MCF 10A (cell line): ENCODE measurements at regions not wholly inside any gene's neighbourhood (a gene's known extent, or its start where the extent isn't known, plus 50 kb on each side); places are given as distances from the start of the nearest gene placed in this dataset.
"Not testable (repeated sequence)": the region's sequence is repeated elsewhere in the genome, so short reads cannot be mapped to it uniquely, and the experiment has no call there.

Experiments
- BruUV-seq: library from RNA; stranded (reverse); fragments of 400-500 nt; replicated peaks from 2 replicates; lab custom pipeline; 2021; lab: Mats Ljungman, UMichigan
- CTCF ChIA-PET: fragments of 300-600 bp; sonication (Branson Sonifier 250); formaldehyde crosslinking; extraction: SDS; loops from one replicate; lab custom pipeline; 2021; ENCODE audit warnings: antibody characterized with exemption, inconsistent platforms; lab: Yijun Ruan, JAX
- POLR2A ChIA-PET: fragments of 300-600, 350-650 bp; sonication (Branson Sonifier 250); formaldehyde crosslinking; extraction: SDS; loops from one replicate; lab custom pipeline; 2020; ENCODE audit warnings: antibody characterized with exemption, inconsistent platforms; lab: Yijun Ruan, JAX
- DNase-seq: peaks from one replicate; pipeline ENCODE4 v3.0.0-alpha.2; 2018; ENCODE audit not compliant: unreplicated experiment
- H3K27ac Mint-ChIP-seq: one replicate; pipeline ENCODE4 v1.8.0; 2022; ENCODE audit warnings: mild to moderate bottlenecking, low read depth, mixed read lengths; ENCODE audit not compliant: unreplicated experiment
- H3K27me3 Mint-ChIP-seq: one replicate; pipeline ENCODE4 v1.8.0; 2022; ENCODE audit warnings: mixed read lengths; ENCODE audit not compliant: insufficient read depth, unreplicated experiment
- H3K36me3 Mint-ChIP-seq: one replicate; pipeline ENCODE4 v1.8.0; 2022; ENCODE audit warnings: mild to moderate bottlenecking, moderate library complexity, mixed read lengths; ENCODE audit not compliant: insufficient read depth, unreplicated experiment
- H3K4me1 Mint-ChIP-seq: one replicate; pipeline ENCODE4 v1.8.0; 2022; ENCODE audit warnings: mixed read lengths; ENCODE audit not compliant: insufficient read depth, unreplicated experiment
- H3K4me3 Mint-ChIP-seq: one replicate; pipeline ENCODE4 v1.8.0; 2022; ENCODE audit warnings: mild to moderate bottlenecking, moderate library complexity, mixed read lengths; ENCODE audit not compliant: unreplicated experiment
- H3K9me3 Mint-ChIP-seq: one replicate; pipeline ENCODE4 v1.8.0; 2022; ENCODE audit warnings: mixed read lengths; ENCODE audit not compliant: unreplicated experiment
- intact Hi-C: fragments of 100-400 bp; cut with micrococcal nuclease; formaldehyde crosslinking; loops from 2 replicates; pipeline ENCODE4 v1.14.1; 2022
- TF ChIP-seq, protein P1 (sequence below): fragments of 200-600 bp; IDR thresholded peaks from one replicate; pipeline ENCODE4 v1.8.0; 2022; ENCODE audit warnings: antibody characterized with exemption, mild to moderate bottlenecking; ENCODE audit not compliant: unreplicated experiment

DNA sequence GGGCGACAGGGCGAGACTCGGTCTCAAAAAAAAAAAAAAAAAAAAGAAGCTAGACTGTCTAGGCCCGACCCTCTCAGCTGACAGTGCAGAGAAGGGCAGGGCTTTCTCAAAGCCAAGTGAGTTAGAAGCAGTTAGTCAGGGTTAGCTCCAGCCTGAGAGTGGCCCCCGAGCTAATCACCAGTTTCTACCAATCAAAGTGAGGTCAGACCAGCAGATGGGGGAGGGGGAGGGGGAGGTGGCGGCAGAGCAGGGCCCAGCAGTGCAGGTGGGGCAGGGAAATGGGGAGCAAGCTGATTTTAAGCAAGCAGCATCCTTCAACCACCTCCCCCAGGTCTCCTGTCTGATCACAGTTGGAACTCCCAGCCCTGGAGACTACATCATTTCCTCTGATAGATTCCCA, 55.3 kb upstream of the PRR5 start:
- no peak for DNase-seq
- Mint-ChIP-seq H3K4me1 (no peaks in the 10 kb centered on the region), H3K36me3 (no peaks in the 10 kb centered on the region), H3K9me3 (peaks cover 9% of the 10 kb centered on the region), H3K27ac (no peak overlapping the region), H3K4me3 (no peak overlapping the region), H3K27me3 (peaks cover 51% of the 10 kb centered on the region)
- TF ChIP-seq, protein P1, sequence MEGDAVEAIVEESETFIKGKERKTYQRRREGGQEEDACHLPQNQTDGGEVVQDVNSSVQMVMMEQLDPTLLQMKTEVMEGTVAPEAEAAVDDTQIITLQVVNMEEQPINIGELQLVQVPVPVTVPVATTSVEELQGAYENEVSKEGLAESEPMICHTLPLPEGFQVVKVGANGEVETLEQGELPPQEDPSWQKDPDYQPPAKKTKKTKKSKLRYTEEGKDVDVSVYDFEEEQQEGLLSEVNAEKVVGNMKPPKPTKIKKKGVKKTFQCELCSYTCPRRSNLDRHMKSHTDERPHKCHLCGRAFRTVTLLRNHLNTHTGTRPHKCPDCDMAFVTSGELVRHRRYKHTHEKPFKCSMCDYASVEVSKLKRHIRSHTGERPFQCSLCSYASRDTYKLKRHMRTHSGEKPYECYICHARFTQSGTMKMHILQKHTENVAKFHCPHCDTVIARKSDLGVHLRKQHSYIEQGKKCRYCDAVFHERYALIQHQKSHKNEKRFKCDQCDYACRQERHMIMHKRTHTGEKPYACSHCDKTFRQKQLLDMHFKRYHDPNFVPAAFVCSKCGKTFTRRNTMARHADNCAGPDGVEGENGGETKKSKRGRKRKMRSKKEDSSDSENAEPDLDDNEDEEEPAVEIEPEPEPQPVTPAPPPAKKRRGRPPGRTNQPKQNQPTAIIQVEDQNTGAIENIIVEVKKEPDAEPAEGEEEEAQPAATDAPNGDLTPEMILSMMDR: no peak
- intact Hi-C loops: no loop called here
- BruUV-seq: no TSS peak
- POLR2A ChIA-PET: no interaction called here
- CTCF ChIA-PET: interaction anchor here (1.1 to 1.5 kb wide), 2 partner anchors 21 to 654 kb away, joined by 3 to 7 read pairs; no protein-coding TSS in a partner anchor

DNA sequence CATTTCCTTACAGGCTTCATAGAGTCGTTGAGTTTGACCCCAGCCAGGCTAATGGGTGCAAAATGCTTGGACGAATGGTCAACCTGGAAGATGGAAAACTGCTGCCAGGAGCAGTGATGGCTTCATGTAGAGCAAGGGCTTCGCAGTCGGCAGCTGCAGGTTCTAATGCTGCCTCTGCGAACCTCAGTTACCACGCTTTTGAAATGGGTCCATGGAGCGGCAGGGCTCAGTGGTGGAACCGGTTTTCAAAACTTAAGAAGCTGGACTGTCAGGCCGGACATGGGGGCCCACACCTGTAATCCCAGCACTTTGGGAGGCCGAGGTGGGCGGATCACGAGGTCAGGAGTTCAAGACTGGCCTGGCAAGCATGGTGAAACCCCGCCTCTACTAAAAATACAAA, 55.9 kb upstream of the PRR5 start:
- intact Hi-C loops: no loop called here
- no TSS peak for BruUV-seq
- Mint-ChIP-seq H3K4me1 (no peaks in the 10 kb centered on the region), H3K27me3 (peaks cover 51% of the 10 kb centered on the region), H3K36me3 (no peaks in the 10 kb centered on the region), H3K4me3 (no peak overlapping the region), H3K9me3 (peaks cover 9% of the 10 kb centered on the region), H3K27ac (no peak overlapping the region)
- no peak for DNase-seq
- ChIA-PET POLR2A (no interaction called here), CTCF (interaction anchor here (0.6 to 1.5 kb wide), 4 partner anchors 20 to 653 kb away, joined by 3 to 7 read pairs (median 3); no protein-coding TSS in a partner anchor)
- TF ChIP-seq, protein P1: no peak

DNA sequence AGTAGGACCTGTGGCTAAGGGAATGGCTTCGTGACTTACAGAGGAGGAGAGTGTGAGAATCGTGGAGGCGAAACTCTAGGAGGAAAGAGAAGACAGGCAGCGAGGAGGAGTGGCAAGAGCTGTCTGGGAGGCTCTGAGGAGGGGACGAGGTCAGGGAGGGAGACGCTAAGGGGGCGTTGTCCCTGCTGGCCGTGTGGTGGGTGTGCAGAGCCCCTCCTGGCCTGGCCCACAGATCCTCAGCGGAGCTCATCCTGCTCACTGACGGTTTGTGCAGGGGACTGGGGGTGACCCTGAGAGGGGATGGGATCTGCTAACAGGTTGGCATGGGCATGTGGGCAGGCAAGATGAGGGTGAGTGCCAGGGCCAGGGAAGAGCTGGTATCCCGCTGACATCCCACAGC, 56.5 kb upstream of the PRR5 start:
- no peaks in the 10 kb centered on the region for H3K36me3 Mint-ChIP-seq
- H3K4me1 Mint-ChIP-seq: no peaks in the 10 kb centered on the region
- H3K27ac Mint-ChIP-seq: no peak overlapping the region
- peaks cover 9% of the 10 kb centered on the region for H3K9me3 Mint-ChIP-seq
- no TSS peak for BruUV-seq
- no peak for DNase-seq
- POLR2A ChIA-PET: no interaction called here
- CTCF ChIA-PET: interaction anchor here (0.6 kb wide), 2 partner anchors 414 to 587 kb away, joined by 3 read pairs; no protein-coding TSS in a partner anchor
- H3K27me3 Mint-ChIP-seq: peaks cover 51% of the 10 kb centered on the region
- TF ChIP-seq, protein P1: no peak
- intact Hi-C loops: no loop called here
- H3K4me3 Mint-ChIP-seq: no peak overlapping the region

DNA sequence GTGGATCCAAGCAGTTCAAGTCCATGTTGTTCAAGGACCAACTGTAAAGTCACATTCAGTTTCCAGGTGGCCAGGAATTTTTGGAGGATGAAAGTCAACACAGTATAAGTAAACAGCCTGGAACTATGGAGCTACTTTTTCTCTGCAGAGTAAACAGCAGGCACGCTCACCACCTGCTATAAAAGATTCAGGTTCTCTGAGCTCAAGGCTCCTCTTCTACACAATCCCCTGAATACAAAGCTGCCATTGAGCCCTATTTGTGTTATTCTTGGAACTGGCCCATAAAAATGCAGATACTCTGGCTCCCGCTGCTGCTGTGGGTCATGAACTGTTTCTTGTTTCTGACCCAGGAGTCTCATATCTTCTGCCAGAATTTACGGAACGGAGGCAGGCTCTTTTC, 56.9 kb upstream of the PRR5 start:
- ChIA-PET POLR2A (no interaction called here), CTCF (interaction anchor here (1.0 kb wide), 1 partner anchor 40 kb away, joined by 4 read pairs; no protein-coding TSS in a partner anchor)
- DNase-seq: no peak
- Mint-ChIP-seq H3K27me3 (peaks cover 51% of the 10 kb centered on the region), H3K36me3 (no peaks in the 10 kb centered on the region), H3K4me1 (no peaks in the 10 kb centered on the region), H3K27ac (no peak overlapping the region), H3K9me3 (peaks cover 9% of the 10 kb centered on the region), H3K4me3 (no peak overlapping the region)
- TF ChIP-seq, protein P1: no peak
- no TSS peak for BruUV-seq
- intact Hi-C loops: no loop called here

DNA sequence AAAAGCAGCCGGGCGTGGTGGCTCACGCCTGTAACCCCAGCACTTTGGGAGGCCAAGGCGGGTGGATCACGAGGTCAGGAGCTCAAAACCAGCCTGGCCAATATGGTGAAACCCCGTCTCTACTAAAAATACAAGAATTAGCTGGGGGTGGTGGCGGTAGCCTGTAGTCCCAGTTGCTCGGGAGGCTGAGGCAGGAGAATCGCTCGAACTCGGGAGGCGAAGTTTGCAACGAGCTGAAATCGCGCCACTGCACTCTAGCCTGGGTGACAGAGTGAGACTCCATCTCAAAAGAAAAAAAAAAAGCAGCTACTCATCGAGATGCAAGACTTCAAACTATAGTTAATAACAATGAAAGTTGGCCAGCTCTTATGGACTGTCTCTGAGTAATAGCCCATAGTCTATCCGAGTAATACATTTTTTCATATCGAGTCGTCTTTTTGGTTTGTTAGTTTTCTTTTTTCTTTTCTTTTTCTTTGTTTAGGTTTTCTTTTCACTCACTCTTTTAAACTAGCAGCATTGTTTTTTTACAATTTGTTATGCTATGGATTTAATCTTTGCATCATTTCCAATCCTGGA, 58.4 kb upstream of the PRR5 start:
- DNase-seq, BruUV-seq, H3K27ac Mint-ChIP-seq, H3K4me1 Mint-ChIP-seq, POLR2A ChIA-PET, H3K4me3 Mint-ChIP-seq, H3K36me3 Mint-ChIP-seq, H3K9me3 Mint-ChIP-seq, intact Hi-C loops: not testable (repeated sequence)
- CTCF ChIA-PET: interaction anchor here (0.6 to 0.7 kb wide), 4 partner anchors 33 to 650 kb away, joined by 3 to 4 read pairs (median 3); no protein-coding TSS in a partner anchor
- peaks cover 39% of the 10 kb centered on the region for H3K27me3 Mint-ChIP-seq
